ENCODE measurements at regions not wholly inside any gene's neighbourhood (a gene's known extent, or its start where the extent isn't known, plus 50 kb on each side); places are given as distances from the start of the nearest gene placed in this dataset.

DNA sequence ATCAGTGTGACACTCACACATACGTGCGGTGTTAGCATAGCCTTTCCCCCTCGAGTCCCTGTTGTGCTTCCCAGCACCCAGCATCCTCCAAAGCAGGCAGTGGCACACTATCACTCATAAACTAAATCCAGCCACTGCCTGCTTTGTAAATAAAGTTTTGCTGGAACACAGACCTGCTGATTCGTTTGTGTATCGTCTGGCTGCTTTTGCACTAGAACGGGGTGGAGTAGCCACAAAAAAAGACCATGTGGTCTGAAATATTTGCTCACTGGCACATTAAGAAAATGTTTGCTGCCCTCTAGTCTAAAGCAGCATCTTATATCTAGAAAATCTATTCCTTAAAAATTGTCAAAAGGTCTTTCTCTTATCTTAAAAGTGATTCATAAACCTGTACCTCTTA is 341.2 kb upstream of the ZFHX3 start:
- no TSS peak for BruUV-seq (replicated peaks)
- dilution Hi-C loops (cut with HindIII; ENCODE audit: low sequenced_read_pairs, unreplicated experiment) (no loop called here), in situ Hi-C loops (cut with MboI; ENCODE audit: low sequenced_read_pairs) (no loop called here), intact Hi-C loops (cut with micrococcal nuclease) (no loop called here)
- ChIA-PET POLR2A (ENCODE audit: unreplicated experiment) (no interaction called here), CTCF (no interaction called here)
- no peaks in the 10 kb centered on the region for H3K9me1 ChIP-seq (ENCODE audit: insufficient read depth, low read length)
- no peak overlapping the region for H2BK20ac ChIP-seq (ENCODE audit: low read depth, low read length)
- no peak for TF ChIP-seq MAFK (IDR thresholded peaks at IDR 0.05; ENCODE audit: low read depth, low read length)
- TF ChIP-seq NFE2L2 (IDR thresholded peaks at IDR 0.05; ENCODE audit: low read depth, low read length) = no peak
- TF ChIP-seq, protein P1, sequence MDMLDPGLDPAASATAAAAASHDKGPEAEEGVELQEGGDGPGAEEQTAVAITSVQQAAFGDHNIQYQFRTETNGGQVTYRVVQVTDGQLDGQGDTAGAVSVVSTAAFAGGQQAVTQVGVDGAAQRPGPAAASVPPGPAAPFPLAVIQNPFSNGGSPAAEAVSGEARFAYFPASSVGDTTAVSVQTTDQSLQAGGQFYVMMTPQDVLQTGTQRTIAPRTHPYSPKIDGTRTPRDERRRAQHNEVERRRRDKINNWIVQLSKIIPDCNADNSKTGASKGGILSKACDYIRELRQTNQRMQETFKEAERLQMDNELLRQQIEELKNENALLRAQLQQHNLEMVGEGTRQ (IDR thresholded peaks at IDR 0.05; ENCODE audit: low read depth, low read length) = no peak
- TF ChIP-seq RFX5 (IDR thresholded peaks at IDR 0.05; ENCODE audit: low read depth, low read length) = no peak
- TF ChIP-seq RCOR1 (IDR thresholded peaks at IDR 0.05; ENCODE audit: insufficient replicate concordance, low read length) = no peak
- no peak for TF ChIP-seq CTCF (conservative IDR thresholded peaks at IDR 0.05; ENCODE audit: low read depth, low read length)
- TF ChIP-seq FOS (IDR thresholded peaks at IDR 0.05; ENCODE audit: low read depth, low read length) = no peak
- no peak for TF ChIP-seq MAZ (IDR thresholded peaks at IDR 0.05; ENCODE audit: borderline replicate concordance, low read depth, low read length)
- no peak for TF ChIP-seq MXI1 (IDR thresholded peaks at IDR 0.05; ENCODE audit: borderline replicate concordance, low read depth, low read length)
- TF ChIP-seq, protein P2, sequence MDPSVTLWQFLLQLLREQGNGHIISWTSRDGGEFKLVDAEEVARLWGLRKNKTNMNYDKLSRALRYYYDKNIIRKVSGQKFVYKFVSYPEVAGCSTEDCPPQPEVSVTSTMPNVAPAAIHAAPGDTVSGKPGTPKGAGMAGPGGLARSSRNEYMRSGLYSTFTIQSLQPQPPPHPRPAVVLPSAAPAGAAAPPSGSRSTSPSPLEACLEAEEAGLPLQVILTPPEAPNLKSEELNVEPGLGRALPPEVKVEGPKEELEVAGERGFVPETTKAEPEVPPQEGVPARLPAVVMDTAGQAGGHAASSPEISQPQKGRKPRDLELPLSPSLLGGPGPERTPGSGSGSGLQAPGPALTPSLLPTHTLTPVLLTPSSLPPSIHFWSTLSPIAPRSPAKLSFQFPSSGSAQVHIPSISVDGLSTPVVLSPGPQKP (IDR thresholded peaks at IDR 0.05; ENCODE audit: borderline replicate concordance, low read depth, low read length) = no peak
- H3K23ac ChIP-seq (ENCODE audit: low read depth, low read length) = no peak overlapping the region
- no peak overlapping the region for H3K4me2 ChIP-seq (ENCODE audit: low read depth, low read length)
- no peaks in the 10 kb centered on the region; the same call in 1 of the 2 replicates for H3K9me3 ChIP-seq (ENCODE audit: control insufficient read depth, insufficient read depth, low read length)
- DNase-seq (no peak), ATAC-seq (ENCODE audit: low read depth) (no peak; the same call in 1 of the 2 replicates)
- no peaks in the 10 kb centered on the region for H3K36me3 ChIP-seq (ENCODE audit: control insufficient read depth, insufficient read depth, low read length)
- H3K9ac ChIP-seq (ENCODE audit: low read depth, low read length) = no peak overlapping the region
- no peak overlapping the region for H3K18ac ChIP-seq (ENCODE audit: low read depth, low read length)
- no peak overlapping the region for H3K4ac ChIP-seq (ENCODE audit: low read depth, low read length)
- H4K91ac ChIP-seq (ENCODE audit: insufficient read depth, low read depth, low read length) = no peak overlapping the region
- H4K8ac ChIP-seq (ENCODE audit: low read depth in 2 of 2, low read length in 2 of 2) = no peak overlapping the region
- H4K5ac ChIP-seq (ENCODE audit: low read depth, low read length) = no peak overlapping the region
- H2AK9ac ChIP-seq (replicated peaks; ENCODE audit: low read depth, low read length, poor library complexity) = no peak overlapping the region
- no peak overlapping the region for H3K56ac ChIP-seq (ENCODE audit: extremely low read depth, insufficient read depth, low read length)
- H3K14ac ChIP-seq (replicated peaks; ENCODE audit: low read depth, low read length) = no peak overlapping the region
- H3K4me1 ChIP-seq (ENCODE audit: control insufficient read depth, insufficient read depth, low read length) = no peaks in the 10 kb centered on the region
- H3K4me3 ChIP-seq (ENCODE audit: insufficient read depth, low read depth, low read length) = no peak overlapping the region
- no peaks in the 10 kb centered on the region for H3K27me3 ChIP-seq (ENCODE audit: control insufficient read depth, insufficient read depth, low read length)
- peak overlapping the region; percentile 49 for H2AFZ ChIP-seq (replicated peaks; ENCODE audit: low read length, poor library complexity)
- H3K27ac ChIP-seq (ENCODE audit: insufficient read depth, low read length) = no peak overlapping the region
- no peaks in the 10 kb centered on the region for H4K20me1 ChIP-seq (ENCODE audit: insufficient read depth, low read length)
- H2BK120ac ChIP-seq (ENCODE audit: low read depth, low read length) = no peak overlapping the region
- H2BK5ac ChIP-seq (ENCODE audit: low read depth, low read length, poor library complexity, severe bottlenecking) = no peak overlapping the region
- no peak overlapping the region for H2BK15ac ChIP-seq (ENCODE audit: low read depth, low read length)
- no peaks in the 10 kb centered on the region for H3K79me1 ChIP-seq (ENCODE audit: low read depth in 1 of 2, low read length in 2 of 2)
- H2AK5ac ChIP-seq (ENCODE audit: low read depth, low read length) = no peak overlapping the region
- 0% methylated on average over 1 of the region's 6 CpGs; no CpG with 5 or more reads in 1 of the 2 experiments for WGBS, 2 experiments (ENCODE audit: extremely low coverage in 2 of 2, insufficient read length in 1 of 2)
